ENCODE measurements at regions not wholly inside any gene's neighbourhood (a gene's known extent, or its start where the extent isn't known, plus 50 kb on each side); places are given as distances from the start of the nearest gene placed in this dataset.

- TF ChIP-seq PBX3 (CRISPR knock-in tag; IDR thresholded peaks at IDR 0.05) = no peak
- TF ChIP-seq ZNF792 (tag by site-specific recombination; IDR thresholded peaks at IDR 0.05) = no peak
- TF ChIP-seq ZBTB7A (tag by site-specific recombination; IDR thresholded peaks at IDR 0.05; ENCODE audit: low read depth) = no peak
- TF ChIP-seq CTCF (tag by site-specific recombination; IDR thresholded peaks at IDR 0.05) = no peak
- no peak for TF ChIP-seq ZNF664 (tag by site-specific recombination; IDR thresholded peaks at IDR 0.05)
- TF ChIP-seq PATZ1 (tag by site-specific recombination; IDR thresholded peaks at IDR 0.05) = no peak
- no peak for TF ChIP-seq ZNF292 (tag by site-specific recombination; IDR thresholded peaks at IDR 0.05; ENCODE audit: borderline replicate concordance, low read depth)
- no peak for TF ChIP-seq PRDM1 (tag by site-specific recombination; IDR thresholded peaks at IDR 0.05)
- TF ChIP-seq ZNF18 (tag by site-specific recombination; IDR thresholded peaks at IDR 0.05) = no peak
- TF ChIP-seq ZNF654 (tag by site-specific recombination; IDR thresholded peaks at IDR 0.05; ENCODE audit: low read depth) = no peak
- TF ChIP-seq REST (tag by site-specific recombination; IDR thresholded peaks at IDR 0.05) = no peak
Measured at GRCh38 chr11:71358963-71359567, 89.1 kb downstream of the DHCR7 start.
